DOHH2 (cell line): ENCODE measurements at regions not wholly inside any gene's neighbourhood (a gene's known extent, or its start where the extent isn't known, plus 50 kb on each side); places are given as distances from the start of the nearest gene placed in this dataset.

Experiments
- H3F3A ChIP-seq: fragments of 200-600 bp; sonication (generic), shearing (Covaris generic); 2 replicates; pipeline ENCODE4 v1.6.0; 2016; ENCODE audit warnings: antibody characterized with exemption, mild to moderate bottlenecking; ENCODE audit not compliant: control insufficient read depth, insufficient read depth
- H3K27ac ChIP-seq: fragments of 200-600 bp; sonication (generic); 2 replicates; pipeline ENCODE4 v1.5.1; 2014; ENCODE audit warnings: low read depth, mild to moderate bottlenecking, low read length, moderate library complexity
- H3K27me3 ChIP-seq: fragments of 200-600 bp; sonication (generic); 2 replicates; pipeline ENCODE4 v1.6.1; 2014; ENCODE audit warnings: mild to moderate bottlenecking, low read length, mixed read lengths; ENCODE audit not compliant: control insufficient read depth
- H3K36me3 ChIP-seq: fragments of 200-600 bp; sonication (generic); 2 replicates; pipeline ENCODE4 v1.6.1; 2014; ENCODE audit warnings: mild to moderate bottlenecking, low read length, moderate library complexity, mixed read lengths; ENCODE audit not compliant: control insufficient read depth
- H3K4me1 ChIP-seq: fragments of 200-600 bp; sonication (generic); 2 replicates; pipeline ENCODE4 v1.6.1; 2014; ENCODE audit warnings: mild to moderate bottlenecking, low read length, mixed read lengths; ENCODE audit not compliant: control insufficient read depth
- H3K4me2 ChIP-seq: fragments of 200-600 bp; sonication (generic); 2 replicates; pipeline ENCODE4 v1.6.0; 2014; ENCODE audit warnings: mild to moderate bottlenecking, low read length, moderate library complexity
- H3K4me3 ChIP-seq: fragments of 200-600 bp; sonication (generic); 2 replicates; pipeline ENCODE4 v1.5.1; 2014; ENCODE audit warnings: mild to moderate bottlenecking, low read length, mixed read lengths
- H3K79me2 ChIP-seq: fragments of 200-600 bp; sonication (generic); 2 replicates; pipeline ENCODE4 v1.6.1; 2014; ENCODE audit warnings: mild to moderate bottlenecking, low read length, mixed read lengths; ENCODE audit not compliant: control insufficient read depth
- H3K9me2 ChIP-seq: fragments of 200-600 bp; sonication (generic); replicated peaks from 2 replicates; pipeline ENCODE4 v1.6.1; 2014; ENCODE audit warnings: mild to moderate bottlenecking, low read length, mixed read lengths; ENCODE audit not compliant: control insufficient read depth
- H3K9me3 ChIP-seq: fragments of 200-600 bp; sonication (generic); 2 replicates; pipeline ENCODE4 v1.6.1; 2014; ENCODE audit warnings: antibody characterized with exemption, low read length, mixed read lengths; ENCODE audit not compliant: control insufficient read depth, insufficient read depth
- H4K20me1 ChIP-seq: fragments of 200-600 bp; sonication (generic); 2 replicates; pipeline ENCODE4 v1.6.0; 2014; ENCODE audit warnings: low read depth, mild to moderate bottlenecking, antibody characterized with exemption, low read length, moderate library complexity; ENCODE audit not compliant: control insufficient read depth, insufficient read depth
- CTCF ChIP-seq: fragments of 200-600 bp; sonication (generic); IDR thresholded peaks from one replicate; pipeline ENCODE4 v1.5.1; 2014; ENCODE audit warnings: antibody characterized with exemption, mild to moderate bottlenecking, low read depth, low read length; ENCODE audit not compliant: poor library complexity, severe bottlenecking
- EZH2phosphoT487 ChIP-seq: fragments of 200-600 bp; sonication (generic); IDR thresholded peaks from 2 replicates; pipeline ENCODE4 v1.6.1; 2017; ENCODE audit warnings: borderline replicate concordance, mild to moderate bottlenecking, antibody characterized with exemption, low read length, moderate library complexity, mixed read lengths

- Histone ChIP-seq H3K4me2 (no peak overlapping the region), H3K36me3 (no peaks in the 10 kb centered on the region), H3F3A (no peaks in the 10 kb centered on the region), H3K4me1 (no peaks in the 10 kb centered on the region), H3K9me2 (no peaks in the 10 kb centered on the region), H3K27me3 (peaks cover 11% of the 10 kb centered on the region), H3K79me2 (no peaks in the 10 kb centered on the region), H3K4me3 (no peak overlapping the region), H3K27ac (no peak overlapping the region), H4K20me1 (no peaks in the 10 kb centered on the region), H3K9me3 (no peaks in the 10 kb centered on the region)
- no peak for TF ChIP-seq CTCF
- TF ChIP-seq EZH2phosphoT487, result no peak
These were observed 139.5 kb upstream of the PRKCQ start for GRCh38 chr10:6719561-6719960.

GRCh38 chr10:6718550-6718949 lies 138.5 kb upstream of the PRKCQ start:
- Histone ChIP-seq H4K20me1 (no peaks in the 10 kb centered on the region), H3K79me2 (no peaks in the 10 kb centered on the region), H3K27me3 (peaks cover 13% of the 10 kb centered on the region), H3K9me3 (no peaks in the 10 kb centered on the region), H3K9me2 (no peaks in the 10 kb centered on the region), H3F3A (no peaks in the 10 kb centered on the region), H3K27ac (no peak overlapping the region), H3K36me3 (no peaks in the 10 kb centered on the region), H3K4me3 (no peak overlapping the region), H3K4me1 (no peaks in the 10 kb centered on the region), H3K4me2 (no peak overlapping the region)
- TF ChIP-seq CTCF, result no peak
- TF ChIP-seq EZH2phosphoT487, result no peak

- TF ChIP-seq EZH2phosphoT487 (no peak), CTCF (no peak)
- Histone ChIP-seq H3K9me2 (no peaks in the 10 kb centered on the region), H3K4me1 (no peaks in the 10 kb centered on the region)
These were observed 136.4 kb upstream of the PRKCQ start for GRCh38 chr10:6716516-6716915.

GRCh38 chr10:6713716-6714115 lies 133.6 kb upstream of the PRKCQ start:
- H3K27ac ChIP-seq, result no peak overlapping the region
- H3K4me3 ChIP-seq, result no peak overlapping the region
- H3F3A ChIP-seq, result no peaks in the 10 kb centered on the region
- H3K9me2 ChIP-seq, result no peaks in the 10 kb centered on the region
- H4K20me1 ChIP-seq, result no peaks in the 10 kb centered on the region
- H3K36me3 ChIP-seq, result no peaks in the 10 kb centered on the region
- no peak overlapping the region for H3K4me2 ChIP-seq
- no peaks in the 10 kb centered on the region for H3K9me3 ChIP-seq
- peaks cover 14% of the 10 kb centered on the region for H3K27me3 ChIP-seq
- no peaks in the 10 kb centered on the region for H3K4me1 ChIP-seq
- TF ChIP-seq EZH2phosphoT487 (no peak), CTCF (no peak)
- H3K79me2 ChIP-seq, result no peaks in the 10 kb centered on the region

More at GRCh38 chr10:6716516-6716915, 136.4 kb upstream of the PRKCQ start:
- Histone ChIP-seq H4K20me1 (no peaks in the 10 kb centered on the region), H3K27me3 (peaks cover 14% of the 10 kb centered on the region), H3K27ac (no peak overlapping the region), H3K79me2 (no peaks in the 10 kb centered on the region), H3K36me3 (no peaks in the 10 kb centered on the region), H3F3A (no peaks in the 10 kb centered on the region), H3K4me3 (no peak overlapping the region), H3K9me3 (no peaks in the 10 kb centered on the region), H3K4me2 (no peak overlapping the region)
